ENCODE measurements at regions not wholly inside any gene's neighbourhood (a gene's known extent, or its start where the extent isn't known, plus 50 kb on each side); places are given as distances from the start of the nearest gene placed in this dataset.

DNA sequence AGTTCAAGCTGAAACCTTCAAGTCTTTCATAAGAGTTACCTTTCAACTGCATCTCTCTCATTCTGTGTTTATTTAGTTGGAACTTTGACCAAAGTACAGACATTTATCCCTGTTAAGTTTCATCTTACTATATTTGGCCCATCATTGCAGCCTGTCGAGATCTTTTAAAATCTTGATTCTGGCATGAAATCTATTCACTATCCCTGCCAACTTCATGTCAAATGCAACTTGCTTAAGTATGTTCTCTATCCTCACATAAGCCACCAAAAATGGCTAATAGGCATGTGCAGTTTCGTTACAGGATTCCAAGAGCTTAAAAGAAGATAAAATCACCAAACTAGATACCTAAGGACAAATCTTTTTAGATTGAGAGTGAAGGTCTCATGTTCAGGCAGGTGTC, 117.5 kb upstream of the KCNQ5 start:
- H3K9me3 ChIP-seq (replicated peaks; ENCODE audit: control insufficient read depth, insufficient read depth, low read length): no peaks in the 10 kb centered on the region; the same call in 2 of the 3 replicates
- H2AFZ ChIP-seq (ENCODE audit: control insufficient read depth, low read depth, low read length): no peak overlapping the region
- TF ChIP-seq HDAC2 (IDR thresholded peaks at IDR 0.05): no peak
- TF ChIP-seq IKZF1 (conservative IDR thresholded peaks at IDR 0.05): no peak
- TF ChIP-seq MEF2A (IDR thresholded peaks at IDR 0.05; ENCODE audit: insufficient read depth, low read depth, low read length): no peak
- no peak for TF ChIP-seq CREM (IDR thresholded peaks at IDR 0.05; ENCODE audit: low read depth)
- TF ChIP-seq SUZ12 (IDR thresholded peaks at IDR 0.05; ENCODE audit: unreplicated experiment): no peak
- no peak for TF ChIP-seq EGR1 (IDR thresholded peaks at IDR 0.05; ENCODE audit: borderline replicate concordance in 1 of 2, low read depth in 2 of 2, low read length in 2 of 2)
- TF ChIP-seq YY1 (IDR thresholded peaks at IDR 0.05; ENCODE audit: low read depth, low read length): no peak
- no peak for TF ChIP-seq SRF (IDR thresholded peaks at IDR 0.05; ENCODE audit: low read depth in 2 of 2, low read length in 2 of 2)
- TF ChIP-seq BCL11A (IDR thresholded peaks at IDR 0.05; ENCODE audit: low read depth, low read length): no peak
- TF ChIP-seq SUPT20H (IDR thresholded peaks at IDR 0.05; ENCODE audit: borderline replicate concordance, control insufficient read depth, low read depth, low read length): no peak
- no peak for TF ChIP-seq ESRRA (IDR thresholded peaks at IDR 0.05; ENCODE audit: low read length)
- no peak for TF ChIP-seq WRNIP1 (IDR thresholded peaks at IDR 0.05; ENCODE audit: borderline replicate concordance, low read depth, low read length)
- TF ChIP-seq E2F4 (IDR thresholded peaks at IDR 0.05; ENCODE audit: low read depth, low read length): no peak
- TF ChIP-seq, protein P1, sequence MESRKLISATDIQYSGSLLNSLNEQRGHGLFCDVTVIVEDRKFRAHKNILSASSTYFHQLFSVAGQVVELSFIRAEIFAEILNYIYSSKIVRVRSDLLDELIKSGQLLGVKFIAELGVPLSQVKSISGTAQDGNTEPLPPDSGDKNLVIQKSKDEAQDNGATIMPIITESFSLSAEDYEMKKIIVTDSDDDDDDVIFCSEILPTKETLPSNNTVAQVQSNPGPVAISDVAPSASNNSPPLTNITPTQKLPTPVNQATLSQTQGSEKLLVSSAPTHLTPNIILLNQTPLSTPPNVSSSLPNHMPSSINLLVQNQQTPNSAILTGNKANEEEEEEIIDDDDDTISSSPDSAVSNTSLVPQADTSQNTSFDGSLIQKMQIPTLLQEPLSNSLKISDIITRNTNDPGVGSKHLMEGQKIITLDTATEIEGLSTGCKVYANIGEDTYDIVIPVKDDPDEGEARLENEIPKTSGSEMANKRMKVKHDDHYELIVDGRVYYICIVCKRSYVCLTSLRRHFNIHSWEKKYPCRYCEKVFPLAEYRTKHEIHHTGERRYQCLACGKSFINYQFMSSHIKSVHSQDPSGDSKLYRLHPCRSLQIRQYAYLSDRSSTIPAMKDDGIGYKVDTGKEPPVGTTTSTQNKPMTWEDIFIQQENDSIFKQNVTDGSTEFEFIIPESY (IDR thresholded peaks at IDR 0.05): no peak
- no peak for TF ChIP-seq ELK1 (IDR thresholded peaks at IDR 0.05; ENCODE audit: low read depth, low read length)
- TF ChIP-seq TAF1 (IDR thresholded peaks at IDR 0.05; ENCODE audit: borderline replicate concordance, low read depth, low read length): no peak
- TF ChIP-seq TARDBP (IDR thresholded peaks at IDR 0.05; ENCODE audit: borderline replicate concordance): no peak
- ChIA-PET RAD21 (ENCODE audit: unreplicated experiment) (no interaction called here), SMC1A (ENCODE audit: uncharacterized antibody, unreplicated experiment) (no interaction called here), POLR2A (no interaction called here), CTCF (no interaction called here)
- in situ Hi-C loops (cut with MboI) (no loop called here), intact Hi-C loops (cut with micrococcal nuclease; ENCODE audit: unreplicated experiment) (no loop called here)
- no peak overlapping the region for H3K9ac ChIP-seq (ENCODE audit: control insufficient read depth, insufficient read depth, low read length)
- H3K4me2 ChIP-seq (ENCODE audit: control insufficient read depth, insufficient read depth): no peak overlapping the region
- WGBS (ENCODE audit: insufficient coverage, insufficient replicate concordance, low lambda C conversion rate, missing lambda C conversion rate): 0% methylated on average over 2 of the region's 2 CpGs
- no peaks in the 10 kb centered on the region for H3K4me1 ChIP-seq (ENCODE audit: control insufficient read depth, insufficient read depth, low read length)
- FAIRE-seq: no peak
- DNase-seq (ENCODE audit: low read depth, low spot score): no peak
- no peaks in the 10 kb centered on the region for H3K79me2 ChIP-seq (ENCODE audit: control insufficient read depth, insufficient read depth, low read length)
- H3K27me3 ChIP-seq (replicated peaks in 1 of 2; ENCODE audit: control insufficient read depth in 2 of 2, insufficient read depth in 2 of 2, low read length in 1 of 2): no peaks in the 10 kb centered on the region; a peak in 1 of 4 replicates
- no peak for ATAC-seq
- no peaks in the 10 kb centered on the region for H3K36me3 ChIP-seq (ENCODE audit: control insufficient read depth in 2 of 2, insufficient read depth in 2 of 2, low read length in 1 of 2)
- BruUV-seq (replicated peaks): no TSS peak
- H4K20me1 ChIP-seq (ENCODE audit: control insufficient read depth, insufficient read depth): no peaks in the 10 kb centered on the region
- no peak overlapping the region for H3K27ac ChIP-seq (ENCODE audit: control insufficient read depth, insufficient read depth)
- no peak overlapping the region for H3K4me3 ChIP-seq
